ENCODE measurements at regions not wholly inside any gene's neighbourhood (a gene's known extent, or its start where the extent isn't known, plus 50 kb on each side); places are given as distances from the start of the nearest gene placed in this dataset.

GRCh38 chr12:42987216-42987650 lies 397.7 kb upstream of the PRICKLE1 start:
- TF ChIP-seq POLR2AphosphoS5 (IDR thresholded peaks at IDR 0.05; ENCODE audit: borderline replicate concordance, low read depth, low read length): no peak
- no peak for TF ChIP-seq EZH2 (IDR thresholded peaks at IDR 0.05)

All from SK-N-MC (cell line).